KG1 (cell line): ENCODE measurements at regions not wholly inside any gene's neighbourhood (a gene's known extent, or its start where the extent isn't known, plus 50 kb on each side); places are given as distances from the start of the nearest gene placed in this dataset.
"Not testable (repeated sequence)": the region's sequence is repeated elsewhere in the genome, so short reads cannot be mapped to it uniquely, and the experiment has no call there.

Experiments used
- DNase-seq: peaks from one replicate; lab custom pipeline; 2025; lab: John Stamatoyannopoulos, UW

DNA sequence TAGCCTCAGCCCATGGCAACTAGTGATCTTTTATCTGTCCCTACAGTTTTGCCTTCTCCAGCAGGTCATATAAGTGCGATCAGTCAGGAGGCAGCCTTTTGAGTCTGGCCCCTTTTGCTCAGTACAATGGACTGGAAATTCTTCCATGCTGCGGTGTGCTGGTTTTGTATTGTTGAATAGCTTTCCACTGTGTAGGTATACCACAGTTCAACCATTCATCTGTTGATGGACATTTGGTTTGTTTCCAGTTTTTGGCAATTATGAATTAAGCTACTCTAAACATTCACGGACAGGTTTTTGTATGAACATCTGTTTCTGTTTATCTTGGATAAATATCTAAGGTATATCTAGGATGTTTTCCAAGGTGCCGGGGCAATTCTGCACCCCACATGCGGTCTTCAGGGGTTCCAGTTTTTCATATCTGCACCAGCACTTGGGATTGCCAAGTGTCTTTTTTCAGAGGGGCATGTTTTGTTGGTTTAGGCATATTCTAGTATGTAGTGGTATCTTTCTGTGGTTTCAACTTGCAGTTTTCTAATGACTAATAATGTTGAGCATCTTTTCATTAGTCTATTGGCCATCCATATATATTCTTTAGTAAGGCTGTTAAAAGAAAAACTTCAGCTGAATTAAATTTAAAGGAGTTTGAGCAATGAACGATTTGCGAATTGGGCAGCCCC lies 141.0 kb downstream of the TFAP2C start:
- DNase-seq = no peak

GRCh38 chr20:56773749-56774148 lies 144.6 kb downstream of the TFAP2C start:
- DNase-seq = no peak

GRCh38 chr20:56774873-56775272 lies 145.8 kb downstream of the TFAP2C start:
- no peak for DNase-seq

DNA sequence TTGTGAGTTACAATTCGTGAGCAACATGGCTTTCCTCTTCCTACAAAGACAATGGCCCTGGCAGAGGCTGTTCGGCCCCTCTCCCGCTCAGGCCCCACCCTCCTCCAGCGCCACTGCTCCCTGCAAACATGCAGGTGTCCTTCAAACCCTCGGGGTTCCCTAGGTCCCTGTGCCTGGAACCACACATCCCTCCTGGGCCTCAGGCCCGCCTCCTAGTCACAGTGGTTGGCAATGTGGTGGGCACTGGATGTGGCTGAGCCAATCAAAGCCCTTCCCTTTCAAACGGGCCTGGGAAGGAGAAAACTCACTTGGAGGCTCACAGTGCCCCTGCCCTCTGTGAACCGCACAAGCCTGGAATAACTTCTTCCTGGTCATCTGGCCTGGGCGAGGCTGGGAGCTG lies 147.2 kb downstream of the TFAP2C start:
- DNase-seq = no peak

DNA sequence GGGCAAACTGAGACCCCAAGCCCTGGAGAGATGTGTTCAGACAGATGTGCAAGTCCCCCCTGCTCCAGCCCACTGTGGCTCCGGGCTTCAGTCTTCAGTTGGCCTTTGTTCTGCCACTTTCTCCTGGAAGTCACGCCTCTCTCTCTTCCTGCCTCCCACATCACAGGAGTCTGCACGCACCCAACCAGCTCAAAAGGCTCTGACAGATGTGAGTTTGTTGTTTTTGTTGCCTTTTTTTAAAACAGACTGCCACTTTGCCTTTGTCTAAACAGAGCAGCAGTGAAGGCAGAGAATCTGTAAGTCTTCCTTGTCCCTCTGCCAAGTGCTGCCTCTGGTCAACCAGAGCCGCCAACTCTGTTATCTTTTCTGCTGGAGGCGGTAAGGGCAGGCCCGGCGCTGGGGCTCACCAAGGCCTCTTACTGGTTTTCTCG lies 149.7 kb downstream of the TFAP2C start:
- DNase-seq = no peak

GRCh38 chr20:56779452-56780143 lies 150.5 kb downstream of the TFAP2C start:
- no peak for DNase-seq

- no peak for DNase-seq
These were observed 151.2 kb downstream of the TFAP2C start for GRCh38 chr20:56780266-56780665.

DNA sequence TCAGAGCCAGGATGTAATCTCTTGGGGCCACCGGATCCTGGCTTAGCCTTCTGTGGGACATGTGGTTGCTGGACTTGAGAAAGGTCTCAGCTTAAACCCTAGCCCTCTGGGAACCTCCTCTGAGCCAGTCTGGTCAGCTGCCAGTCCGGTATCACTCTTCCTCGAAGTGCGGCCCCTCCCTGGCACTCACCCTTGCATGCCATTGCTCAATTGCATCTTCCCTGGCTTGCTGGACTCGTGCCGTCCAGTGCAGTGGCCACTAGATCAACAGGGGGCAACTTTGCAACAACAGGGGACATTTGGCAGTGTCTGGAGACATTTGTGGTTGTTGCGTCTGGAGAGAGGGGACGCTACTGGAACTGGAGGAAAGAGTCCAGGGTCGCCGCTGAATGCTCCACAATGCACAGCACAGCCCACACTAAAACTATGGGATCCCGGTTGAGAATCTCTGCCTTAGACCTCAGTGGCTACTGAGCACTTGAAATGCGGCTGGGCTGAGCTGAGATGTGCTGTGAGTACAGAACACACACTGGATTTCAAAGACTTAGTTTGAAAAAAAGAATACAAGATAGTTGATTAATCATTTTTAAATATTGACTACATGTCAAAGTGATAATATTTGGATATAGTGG lies 152.1 kb downstream of the TFAP2C start:
- no peak for DNase-seq

- DNase-seq = not testable (repeated sequence)
These were observed 153.0 kb downstream of the TFAP2C start for GRCh38 chr20:56781987-56782560.

DNA sequence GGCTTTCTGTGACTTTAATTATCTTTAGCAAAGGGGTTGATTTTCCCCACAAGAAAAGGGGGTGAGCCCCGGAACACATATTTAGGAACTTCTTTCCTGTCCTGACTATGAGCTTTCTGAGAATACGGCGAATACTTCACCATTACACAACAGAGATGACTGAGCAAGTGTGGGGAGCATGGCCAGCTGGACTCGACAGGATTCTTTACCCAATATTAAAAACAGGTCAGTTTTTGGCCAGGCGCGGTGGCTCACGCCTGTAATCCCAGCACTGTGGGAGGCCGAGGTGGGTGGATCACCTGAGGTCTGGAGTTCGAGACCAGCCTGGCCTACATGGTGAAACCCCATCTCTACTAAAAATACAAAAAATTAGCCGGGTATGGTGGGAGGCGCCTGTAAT lies 153.7 kb downstream of the TFAP2C start:
- DNase-seq = not testable (repeated sequence)

- DNase-seq = no peak
These were observed 154.7 kb downstream of the TFAP2C start for GRCh38 chr20:56783826-56784225.

DNA sequence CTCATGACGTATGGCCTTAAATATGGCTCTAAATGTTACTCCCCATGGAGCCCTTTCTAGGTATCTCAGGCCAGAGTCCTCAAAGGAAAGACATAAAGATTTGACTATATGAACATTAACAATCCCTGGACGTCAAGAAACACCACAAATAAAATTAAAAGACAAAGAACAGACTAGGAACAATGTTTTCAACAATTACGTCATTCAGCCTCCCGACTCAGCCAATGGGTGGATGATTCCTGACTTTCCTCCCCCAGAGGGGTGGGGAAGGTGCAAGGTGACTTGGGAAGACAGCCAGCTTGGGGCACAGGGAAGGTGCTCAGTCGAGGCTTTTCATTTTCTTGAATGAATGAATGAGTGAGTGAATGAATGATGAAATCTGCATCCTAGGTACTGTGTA lies 157.4 kb downstream of the TFAP2C start:
- no peak for DNase-seq

DNA sequence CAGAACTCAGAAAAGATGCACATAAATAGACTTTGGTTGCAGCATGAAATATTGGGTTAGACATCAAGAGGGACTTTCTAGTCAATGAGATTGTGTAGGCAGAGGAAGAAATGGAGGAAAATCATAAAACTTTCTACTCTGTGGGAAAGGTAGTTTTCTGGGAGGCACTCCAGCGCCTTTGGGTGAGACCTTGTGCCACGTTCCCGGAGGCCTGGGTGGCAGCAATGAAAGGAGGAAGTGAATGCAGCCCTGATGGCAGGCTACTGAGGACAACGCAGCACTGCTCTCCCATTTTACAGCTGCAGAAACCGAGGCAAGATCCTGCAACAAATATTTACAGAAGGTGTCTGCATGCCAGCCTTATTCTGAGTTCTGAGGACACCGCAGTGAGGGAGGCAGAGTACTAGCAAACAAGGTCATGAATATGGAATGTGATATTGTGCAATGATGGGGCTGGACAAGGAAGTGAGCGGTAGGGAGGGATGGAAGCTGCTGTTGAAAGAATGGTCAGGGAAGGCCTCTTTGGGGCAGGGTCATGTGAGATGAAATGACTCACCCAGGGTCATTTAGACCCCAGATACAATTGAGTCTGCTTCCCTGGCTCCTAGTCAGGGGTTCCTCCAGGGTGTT lies 159.1 kb downstream of the TFAP2C start:
- no peak for DNase-seq

- DNase-seq = no peak
These were observed 159.8 kb downstream of the TFAP2C start for GRCh38 chr20:56788671-56789610.

DNA sequence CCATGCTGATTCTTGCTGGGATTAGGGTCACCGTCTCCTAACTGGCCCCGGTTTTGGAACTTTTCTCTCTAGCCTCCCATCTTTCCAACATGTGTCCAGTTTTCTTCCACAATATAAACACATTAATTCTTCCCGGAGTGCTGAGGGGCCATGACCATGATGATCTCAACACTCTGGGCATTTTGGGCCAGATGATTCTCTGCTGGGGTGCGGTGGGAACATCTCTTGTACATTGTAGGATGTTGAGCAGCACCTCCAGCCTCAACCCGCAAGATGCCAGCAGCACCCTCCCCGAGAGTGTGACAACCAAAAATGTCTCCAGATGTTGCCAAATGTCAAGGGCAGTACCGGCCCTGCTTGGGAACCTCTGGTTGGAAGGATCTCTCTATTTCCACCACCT lies 164.8 kb downstream of the TFAP2C start:
- no peak for DNase-seq

DNA sequence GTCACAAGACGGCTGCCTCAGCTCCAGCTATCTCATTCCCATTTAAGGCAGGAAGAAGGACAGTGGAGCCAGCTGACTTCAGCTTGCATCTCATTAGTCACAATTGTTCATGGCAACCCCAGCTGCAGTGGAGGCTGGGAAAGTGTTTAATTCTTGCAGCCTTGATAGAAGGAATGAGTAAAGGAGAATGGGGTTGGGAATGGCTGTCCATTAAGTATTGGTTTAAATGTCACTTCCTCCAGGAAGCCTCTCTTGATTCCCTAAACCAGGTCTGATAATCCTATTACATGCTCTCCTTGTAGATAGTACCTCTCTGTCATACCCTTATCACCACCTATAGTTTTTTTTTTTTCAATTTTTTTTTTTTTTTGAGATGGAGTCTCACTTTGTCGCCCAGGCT lies 166.4 kb downstream of the TFAP2C start:
- no peak for DNase-seq

- DNase-seq = no peak
These were observed 167.2 kb downstream of the TFAP2C start for GRCh38 chr20:56796345-56796744.

DNA sequence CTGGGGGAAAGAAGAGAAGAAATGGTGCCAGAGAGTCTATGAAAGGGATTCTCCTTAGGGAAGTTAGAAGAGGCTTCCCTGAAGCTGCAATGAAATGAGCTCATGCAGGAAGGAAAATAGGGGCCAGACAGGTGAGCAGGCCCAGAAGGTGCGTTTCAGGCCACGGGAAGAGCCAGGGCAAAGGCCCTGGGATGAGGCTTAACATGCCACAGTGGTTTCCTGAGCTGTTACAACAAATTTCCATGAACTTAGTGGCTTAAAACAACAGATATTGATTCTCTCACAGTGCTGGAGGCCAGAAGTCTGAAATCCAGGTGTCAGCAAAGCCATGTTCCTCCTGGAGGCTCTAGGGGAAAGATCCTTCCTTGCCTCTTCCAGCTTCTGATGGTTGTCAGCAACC lies 167.9 kb downstream of the TFAP2C start:
- DNase-seq = no peak

GRCh38 chr20:56798634-56799033 lies 169.5 kb downstream of the TFAP2C start:
- DNase-seq = no peak

DNA sequence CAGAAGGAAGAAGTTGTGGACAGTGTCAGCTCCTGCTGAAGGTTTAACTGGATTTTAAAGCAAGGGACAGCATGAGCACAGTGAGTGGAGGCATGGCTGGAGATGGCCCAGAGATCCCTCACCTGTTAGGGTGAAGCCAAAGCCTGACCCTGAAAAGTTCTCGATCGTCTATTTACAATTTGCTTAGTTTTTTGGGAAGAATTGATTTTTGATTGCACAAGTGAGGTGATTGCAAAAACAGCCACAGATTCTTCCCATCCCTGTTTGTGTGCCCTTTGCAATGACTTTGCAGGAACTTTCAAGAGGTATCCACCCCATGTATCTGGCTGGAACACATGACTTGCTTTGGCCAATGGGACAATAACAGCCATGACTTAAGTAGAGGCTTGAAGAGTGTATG lies 170.1 kb downstream of the TFAP2C start:
- DNase-seq = no peak

DNA sequence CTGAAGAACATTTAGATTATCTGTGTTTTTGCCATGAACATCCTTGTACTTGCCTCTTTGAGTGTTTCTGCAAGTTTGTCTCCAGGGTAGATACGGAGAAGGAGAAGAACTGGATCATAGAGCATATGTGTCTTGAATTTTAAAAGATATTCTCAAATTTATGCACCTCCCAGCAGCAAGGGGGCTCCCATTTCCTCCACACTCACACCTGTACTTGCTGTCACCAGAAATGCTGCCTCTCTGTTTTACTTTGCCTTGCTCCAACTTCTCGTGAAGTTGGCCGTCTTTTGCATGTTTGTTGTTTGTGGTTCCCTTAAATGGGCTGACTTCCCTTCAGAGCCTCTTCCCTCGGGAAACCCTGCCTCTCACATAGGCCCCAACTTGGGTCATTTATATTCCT lies 171.0 kb downstream of the TFAP2C start:
- no peak for DNase-seq
